Esophagus muscularis mucosa (tissue), 4 donors: ENCODE measurements at regions not wholly inside any gene's neighbourhood (a gene's known extent, or its start where the extent isn't known, plus 50 kb on each side); places are given as distances from the start of the nearest gene placed in this dataset.

Experiments
- DNase-seq: peaks from one replicate; pipeline ENCODE4 v3.0.0-alpha.2; 2017; ENCODE audit errors: extremely low spot score
- H3K27ac ChIP-seq, 4 donors: fragments of 200-600 bp; sonication (generic); replicated peaks in 1 of 4; 1 replicate in 3 of 4; 2 replicates in 1 of 4; pipeline ENCODE4 v1.5.1; 2016 to 2019; ENCODE audit warnings: mild to moderate bottlenecking in 1 of 4
- H3K27me3 ChIP-seq, 4 donors: fragments of 200-600 bp; sonication (generic); one replicate each; pipeline versions ENCODE4 v1.5.1 to v1.6.0; 2016 to 2019
- H3K36me3 ChIP-seq, 4 donors: fragments of 200-600 bp; sonication (generic); one replicate each; pipeline ENCODE4 v1.5.1; 2016 to 2019
- H3K4me1 ChIP-seq, 4 donors: fragments of 200-600 bp; sonication (generic); one replicate each; pipeline ENCODE4 v1.5.1; 2016 to 2019
- H3K4me3 ChIP-seq, 4 donors: fragments of 200-600 bp; sonication (generic); 1 replicate in 2 of 4; 2 replicates in 2 of 4; pipeline ENCODE4 v1.5.1; 2016 to 2019; ENCODE audit warnings: mild to moderate bottlenecking in 4 of 4, moderate library complexity in 1 of 4
- H3K9me3 ChIP-seq, 4 donors: fragments of 200-600 bp; sonication (generic); 1 replicate in 3 of 4; 2 replicates in 1 of 4; pipeline ENCODE4 v1.5.1; 2016 to 2019
- EP300 ChIP-seq: sonication (generic); formaldehyde crosslinking; IDR thresholded peaks from one replicate; pipeline ENCODE4 v1.6.1; 2017; ENCODE audit warnings: antibody characterized with exemption
- POLR2A ChIP-seq: fragments of 450-650 bp; IDR thresholded peaks from one replicate; pipeline ENCODE4 v1.6.1; 2017; ENCODE audit warnings: antibody characterized with exemption, moderate library complexity, mild to moderate bottlenecking, low read depth
- POLR2AphosphoS5 ChIP-seq, 2 donors: sonication (generic); formaldehyde crosslinking; IDR thresholded peaks; one replicate each; pipeline ENCODE4 v1.6.1; 2017; ENCODE audit warnings: antibody characterized with exemption in 2 of 2
- WGBS: methylation state at CpG from one replicate; pipeline ENCODE4 v1.1.5; 2018; 5-methylcytosine and 5-hydroxymethylcytosine counted together
- intact Hi-C: fragments of 100-400 bp; cut with DNase I; formaldehyde crosslinking; loops from one replicate; pipeline ENCODE4 v1.15.1; 2023
- TF ChIP-seq, protein P1 (sequence below), 3 experiments: fragments of 200-600 bp in 2 of 3; fragments of 450-650 bp in 1 of 3; sonication (generic) in 2 of 3; IDR thresholded peaks; one replicate each; pipeline ENCODE4 v1.5.1; 2017 to 2019; ENCODE audit warnings: antibody characterized with exemption in 3 of 3, mild to moderate bottlenecking in 2 of 3, moderate library complexity in 1 of 3

GRCh38 chr2:103960951-103961350 lies 893.0 kb upstream of the POU3F3 start:
- no peak for TF ChIP-seq POLR2A
- no peak for TF ChIP-seq POLR2AphosphoS5 (IDR thresholded peaks at IDR 0.05)
- TF ChIP-seq, protein P1, sequence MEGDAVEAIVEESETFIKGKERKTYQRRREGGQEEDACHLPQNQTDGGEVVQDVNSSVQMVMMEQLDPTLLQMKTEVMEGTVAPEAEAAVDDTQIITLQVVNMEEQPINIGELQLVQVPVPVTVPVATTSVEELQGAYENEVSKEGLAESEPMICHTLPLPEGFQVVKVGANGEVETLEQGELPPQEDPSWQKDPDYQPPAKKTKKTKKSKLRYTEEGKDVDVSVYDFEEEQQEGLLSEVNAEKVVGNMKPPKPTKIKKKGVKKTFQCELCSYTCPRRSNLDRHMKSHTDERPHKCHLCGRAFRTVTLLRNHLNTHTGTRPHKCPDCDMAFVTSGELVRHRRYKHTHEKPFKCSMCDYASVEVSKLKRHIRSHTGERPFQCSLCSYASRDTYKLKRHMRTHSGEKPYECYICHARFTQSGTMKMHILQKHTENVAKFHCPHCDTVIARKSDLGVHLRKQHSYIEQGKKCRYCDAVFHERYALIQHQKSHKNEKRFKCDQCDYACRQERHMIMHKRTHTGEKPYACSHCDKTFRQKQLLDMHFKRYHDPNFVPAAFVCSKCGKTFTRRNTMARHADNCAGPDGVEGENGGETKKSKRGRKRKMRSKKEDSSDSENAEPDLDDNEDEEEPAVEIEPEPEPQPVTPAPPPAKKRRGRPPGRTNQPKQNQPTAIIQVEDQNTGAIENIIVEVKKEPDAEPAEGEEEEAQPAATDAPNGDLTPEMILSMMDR (IDR thresholded peaks at IDR 0.05): no peak
- no peak for TF ChIP-seq EP300
- intact Hi-C loops: no loop called here

DNA sequence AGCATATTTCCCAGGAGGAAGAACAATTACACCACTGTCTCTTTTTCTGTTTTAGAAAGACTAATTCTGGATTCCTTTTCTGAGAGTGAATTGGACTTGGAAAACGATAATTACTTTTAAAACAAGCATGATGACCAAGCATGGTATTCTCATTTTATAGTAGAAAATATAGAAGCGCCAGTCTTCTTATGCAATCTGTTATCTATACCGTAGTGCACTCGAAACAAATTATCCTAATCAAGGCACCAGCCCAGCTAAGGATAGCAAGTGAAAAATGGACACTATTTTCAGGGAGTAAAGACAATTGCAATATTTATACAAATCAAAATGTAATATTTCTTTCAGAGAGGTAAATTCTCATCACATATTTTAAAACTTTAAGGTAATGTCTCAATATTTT lies 892.1 kb upstream of the POU3F3 start:
- peaks cover 0 to 8% (median 0%) of the 10 kb centered on the region in 4 donors for H3K27me3 ChIP-seq
- H3K27ac ChIP-seq: no peak overlapping the region
- intact Hi-C loops: no loop called here
- H3K36me3 ChIP-seq: no peaks in the 10 kb centered on the region
- no peak for TF ChIP-seq EP300
- TF ChIP-seq POLR2A: no peak
- no peak for TF ChIP-seq POLR2AphosphoS5 (IDR thresholded peaks at IDR 0.05)
- TF ChIP-seq, protein P1 (IDR thresholded peaks at IDR 0.05): no peak
- 71% methylated on average over 4 of the region's 4 CpGs for WGBS
- no peaks in the 10 kb centered on the region for H3K4me1 ChIP-seq
- H3K9me3 ChIP-seq: no peaks in the 10 kb centered on the region
- DNase-seq: no peak
- H3K4me3 ChIP-seq: no peak overlapping the region

More at GRCh38 chr2:103960951-103961350, 893.0 kb upstream of the POU3F3 start:
- Histone ChIP-seq H3K9me3 (no peaks in the 10 kb centered on the region), H3K4me3 (no peak overlapping the region), H3K4me1 (no peaks in the 10 kb centered on the region), H3K36me3 (no peaks in the 10 kb centered on the region), H3K27me3 (peaks cover 0 to 8% (median 0%) of the 10 kb centered on the region in 4 donors), H3K27ac (no peak overlapping the region)
- no peak for DNase-seq
- 54% methylated on average over 6 of the region's 6 CpGs for WGBS

GRCh38 chr2:103962670-103963069 lies 891.2 kb upstream of the POU3F3 start:
- Histone ChIP-seq H3K27me3 (peaks cover 0 to 7% (median 0%) of the 10 kb centered on the region in 4 donors), H3K4me3 (no peak overlapping the region), H3K9me3 (no peaks in the 10 kb centered on the region), H3K27ac (no peak overlapping the region), H3K36me3 (no peaks in the 10 kb centered on the region), H3K4me1 (no peaks in the 10 kb centered on the region)
- intact Hi-C loops: no loop called here
- 75% methylated on average over 4 of the region's 4 CpGs for WGBS
- TF ChIP-seq EP300: no peak
- no peak for DNase-seq

DNA sequence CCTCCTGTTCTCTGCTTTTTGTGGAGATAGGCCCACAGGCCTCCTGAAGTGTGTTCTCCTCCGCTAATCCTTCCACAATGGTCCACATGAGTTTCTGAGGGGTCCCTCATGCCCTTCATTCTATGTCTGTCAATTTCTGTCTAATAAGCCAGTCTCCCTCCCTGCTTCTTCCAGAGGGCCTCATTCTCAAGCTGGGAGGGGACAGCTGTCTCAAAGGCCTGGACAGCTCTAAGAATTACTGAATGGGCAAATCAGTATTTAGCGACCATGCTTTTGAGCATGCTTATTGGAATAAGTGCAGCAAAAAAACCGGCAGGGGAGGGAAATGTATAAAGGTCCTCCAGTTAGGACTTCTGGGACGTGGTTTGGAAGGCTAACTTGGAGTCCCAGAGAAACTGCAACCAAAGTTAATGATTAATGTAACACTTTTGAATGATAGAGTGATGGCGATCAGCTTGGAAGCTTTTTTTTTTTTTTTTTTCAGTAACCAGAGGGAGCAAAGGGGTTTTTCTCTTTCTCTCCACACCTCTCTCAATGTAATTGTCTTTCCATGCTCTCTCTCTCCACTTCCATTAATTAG lies 890.7 kb upstream of the POU3F3 start:
- DNase-seq: no peak
- Histone ChIP-seq H3K27me3 (peaks cover 0 to 6% (median 0%) of the 10 kb centered on the region in 4 donors), H3K27ac (no peak overlapping the region), H3K36me3 (no peaks in the 10 kb centered on the region), H3K9me3 (no peaks in the 10 kb centered on the region), H3K4me3 (no peak overlapping the region), H3K4me1 (no peaks in the 10 kb centered on the region)
- TF ChIP-seq EP300 (no peak), POLR2AphosphoS5 (IDR thresholded peaks at IDR 0.05) (no peak), POLR2A (no peak)
- 92% methylated on average over 5 of the region's 5 CpGs for WGBS
- intact Hi-C loops: no loop called here

DNA sequence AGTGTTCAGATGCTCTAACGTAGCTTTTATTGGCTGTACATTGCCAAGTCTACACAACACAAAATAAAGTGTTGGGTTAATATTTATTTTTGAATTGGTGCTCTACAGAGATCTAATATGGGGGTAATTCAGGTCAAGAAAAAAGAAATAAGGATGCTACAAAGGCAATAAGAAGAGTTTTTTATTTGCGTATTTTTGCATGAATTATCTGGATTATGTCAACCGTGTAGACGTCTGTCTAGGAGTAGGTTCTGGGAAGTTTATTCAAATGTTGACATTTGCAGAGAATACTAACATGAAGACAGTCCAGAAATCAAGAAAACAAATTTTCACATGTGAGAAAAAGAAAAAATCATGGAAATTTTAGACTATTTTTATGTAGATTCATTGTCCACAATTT lies 876.7 kb upstream of the POU3F3 start:
- Histone ChIP-seq H3K36me3 (no peaks in the 10 kb centered on the region), H3K4me1 (no peaks in the 10 kb centered on the region), H3K4me3 (no peak overlapping the region), H3K27me3 (no peaks in the 10 kb centered on the region), H3K9me3 (no peaks in the 10 kb centered on the region), H3K27ac (no peak overlapping the region)
- 83% methylated on average over 4 of the region's 4 CpGs for WGBS
- intact Hi-C loops: no loop called here
- DNase-seq: no peak
- no peak for TF ChIP-seq POLR2A
- TF ChIP-seq POLR2AphosphoS5 (IDR thresholded peaks at IDR 0.05): no peak
- no peak for TF ChIP-seq EP300
- TF ChIP-seq, protein P1 (IDR thresholded peaks at IDR 0.05): no peak

- intact Hi-C loops: no loop called here
Measured at GRCh38 chr2:103977668-103978067, 876.2 kb upstream of the POU3F3 start.

More at GRCh38 chr2:103977668-103978067, 876.2 kb upstream of the POU3F3 start:
- DNase-seq: no peak
- Histone ChIP-seq H3K27ac (no peak overlapping the region), H3K36me3 (no peaks in the 10 kb centered on the region), H3K4me1 (no peaks in the 10 kb centered on the region), H3K4me3 (no peak overlapping the region), H3K27me3 (no peaks in the 10 kb centered on the region), H3K9me3 (no peaks in the 10 kb centered on the region)
- TF ChIP-seq, protein P1 (IDR thresholded peaks at IDR 0.05): no peak
